K562 (cell line): ENCODE measurements at regions not wholly inside any gene's neighbourhood (a gene's known extent, or its start where the extent isn't known, plus 50 kb on each side); places are given as distances from the start of the nearest gene placed in this dataset.

Experiments
- ATAC-seq: fragments of 200-7000 bp; cut with Tn5 transposase; 3 replicates; pipeline ENCODE4 v1.9.1; 2020; ENCODE audit warnings: moderate library complexity
- BruUV-seq: library from RNA; stranded (reverse); fragments of 400-500 nt; replicated peaks from 2 replicates; lab custom pipeline; 2021; lab: Mats Ljungman, UMichigan
- CTCF ChIA-PET: fragments of 300-600 bp; formaldehyde crosslinking; extraction: SDS; loops from one replicate; lab custom pipeline; 2021; ENCODE audit warnings: low intra/inter-chr PET ratio; lab: Yijun Ruan, JAX
- POLR2A ChIA-PET: fragments of 300-600, 350-650 bp; sonication (Branson Sonifier 250); formaldehyde crosslinking; extraction: SDS; loops from one replicate; lab custom pipeline; 2021; ENCODE audit warnings: antibody characterized with exemption, inconsistent platforms; lab: Yijun Ruan, JAX
- DNase-seq, 4 experiments: peaks; one replicate each; pipeline versions ENCODE4 v3.0.0 to v3.0.0-alpha.2; 2011 to 2018; ENCODE audit warnings: low spot score in 3 of 4, mixed read lengths in 3 of 4; ENCODE audit errors: extremely low read depth in 1 of 4
- FAIRE-seq: peaks from 2 replicates; lab custom pipeline; 2011; peaks lifted over from hg19 to GRCh38; lab: Jason Lieb, UNC
- H2AFZ ChIP-seq: 2 replicates; pipeline ENCODE4 v1.6.0; 2011; ENCODE audit warnings: low read depth, low read length, control low read depth, inconsistent platforms
- H3K27ac ChIP-seq: fragments of 200-600 bp; 3 replicates; pipeline ENCODE4 v1.8.0; 2011; ENCODE audit warnings: low read depth, mild to moderate bottlenecking, control low read depth, inconsistent platforms, low read length, moderate library complexity, mixed read lengths; ENCODE audit errors: extremely low read depth
- H3K27me3 ChIP-seq, 2 experiments: fragments of 300-600 bp in 1 of 2; 2 replicates in 1 of 2; 3 replicates in 1 of 2; pipeline versions ENCODE4 v1.6.0 to v1.8.0; 2011; ENCODE audit warnings: inconsistent platforms in 2 of 2, low read length in 2 of 2, mild to moderate bottlenecking in 1 of 2, mixed read lengths in 1 of 2, moderate library complexity in 1 of 2; ENCODE audit not compliant: control insufficient read depth in 2 of 2, insufficient read depth in 2 of 2
- H3K36me3 ChIP-seq: fragments of 300-600 bp; 3 replicates; pipeline ENCODE4 v1.8.0; 2011; ENCODE audit warnings: mild to moderate bottlenecking, low read length, inconsistent platforms; ENCODE audit not compliant: control insufficient read depth, insufficient read depth
- H3K4me1 ChIP-seq, 2 experiments: fragments of 200-600 bp in 1 of 2; replicated peaks in 1 of 2; 2 replicates in 1 of 2; 3 replicates in 1 of 2; pipeline versions ENCODE4 v1.5.1 to v1.8.0; 2011; ENCODE audit warnings: inconsistent platforms in 2 of 2, low read length in 2 of 2, mild to moderate bottlenecking in 1 of 2, mixed read lengths in 1 of 2, moderate library complexity in 1 of 2; ENCODE audit not compliant: control insufficient read depth in 2 of 2, insufficient read depth in 2 of 2
- H3K4me2 ChIP-seq: 2 replicates; pipeline ENCODE4 v1.6.1; 2011; ENCODE audit warnings: low read length, control low read depth, inconsistent platforms, mixed read lengths; ENCODE audit not compliant: insufficient read depth
- H3K4me3 ChIP-seq: fragments of 200-600 bp; sonication (generic), shearing (Covaris generic); 2 replicates; pipeline ENCODE4 v1.5.1; 2016; ENCODE audit warnings: control low read depth, inconsistent platforms
- H3K79me2 ChIP-seq: fragments of 200-600 bp; 3 replicates; pipeline ENCODE4 v1.8.0; 2011; ENCODE audit warnings: low read length, inconsistent platforms; ENCODE audit not compliant: control insufficient read depth, insufficient read depth
- H3K9ac ChIP-seq, 2 experiments: 2 replicates each; pipeline versions ENCODE4 v1.6.0 to v1.6.1; 2011; ENCODE audit warnings: low read depth in 2 of 2, low read length in 2 of 2, control low read depth in 1 of 2, inconsistent platforms in 1 of 2, mild to moderate bottlenecking in 1 of 2, mixed read lengths in 1 of 2; ENCODE audit not compliant: insufficient read depth in 1 of 2
- H3K9me1 ChIP-seq: one replicate; pipeline ENCODE4 v1.6.0; 2011; ENCODE audit warnings: inconsistent platforms, mild to moderate bottlenecking, low read length, moderate library complexity; ENCODE audit not compliant: control insufficient read depth, insufficient read depth
- H3K9me3 ChIP-seq: replicated peaks from 2 replicates; pipeline ENCODE4 v1.5.1; 2011; ENCODE audit warnings: low read depth, low read length, inconsistent platforms; ENCODE audit not compliant: control insufficient read depth, insufficient read depth
- H4K20me1 ChIP-seq: replicated peaks from 2 replicates; pipeline ENCODE4 v1.6.1; 2011; ENCODE audit warnings: low read length, inconsistent platforms, mixed read lengths; ENCODE audit not compliant: control insufficient read depth, insufficient read depth
- ARID1B ChIP-seq: fragments of 450-650 bp; IDR thresholded peaks from 2 replicates; pipeline ENCODE4 v1.6.1; 2016; ENCODE audit warnings: antibody characterized with exemption, mild to moderate bottlenecking, inconsistent platforms
- BDP1 ChIP-seq: IDR thresholded peaks from 3 replicates; pipeline ENCODE4 v1.6.1; 2011; ENCODE audit not compliant: insufficient read length, insufficient read depth
- BMI1 ChIP-seq: fragments of 150-350 bp; IDR thresholded peaks from 2 replicates; pipeline ENCODE4 v1.6.1; 2014; ENCODE audit warnings: low read length
- NFATC3 ChIP-seq: fragments of 450-650 bp; IDR thresholded peaks from 2 replicates; pipeline ENCODE4 v1.6.1; 2017; ENCODE audit warnings: mild to moderate bottlenecking
- NFE2 ChIP-seq: IDR thresholded peaks from 2 replicates; pipeline ENCODE4 v1.6.1; 2014; ENCODE audit warnings: antibody characterized with exemption, low read depth
- PCBP1 ChIP-seq: fragments of 200-400 bp; formaldehyde crosslinking; IDR thresholded peaks from 2 replicates; pipeline ENCODE4 v1.6.1; 2018; ENCODE audit warnings: mild to moderate bottlenecking, low read depth, low read length; ENCODE audit not compliant: poor library complexity, severe bottlenecking
- SMAD2 ChIP-seq: fragments of 150-350 bp; IDR thresholded peaks from 2 replicates; pipeline ENCODE4 v1.6.1; 2014; ENCODE audit warnings: low read depth, mild to moderate bottlenecking, low read length
- SUPT5H ChIP-seq: fragments of 450-650 bp; IDR thresholded peaks from 2 replicates; pipeline ENCODE4 v1.6.1; 2016
- XRCC3 ChIP-seq: fragments of 450-650 bp; IDR thresholded peaks from 2 replicates; pipeline ENCODE4 v1.6.1; 2017; ENCODE audit warnings: mild to moderate bottlenecking, moderate library complexity
- YBX1 ChIP-seq: fragments of 450-650 bp; IDR thresholded peaks from 2 replicates; pipeline ENCODE4 v1.7.1; 2016; ENCODE audit warnings: mild to moderate bottlenecking
- ZNF121 ChIP-seq: sonication (generic); formaldehyde crosslinking; conservative IDR thresholded peaks from 2 replicates; pipeline ENCODE4 v1.8.0; 2022; ENCODE audit warnings: missing genetic modification reagents
- ZNF263 ChIP-seq: sonication (generic); formaldehyde crosslinking; IDR thresholded peaks from 2 replicates; pipeline ENCODE4 v1.8.0; 2022; ENCODE audit warnings: mild to moderate bottlenecking, missing genetic modification reagents, borderline replicate concordance
- ZNF324 ChIP-seq: fragments of 250-450 bp; sonication (Bioruptor Pico); IDR thresholded peaks from 2 replicates; pipeline ENCODE4 v1.4.0; 2020; ENCODE audit warnings: mild to moderate bottlenecking
- ZNF717 ChIP-seq: fragments of 250-450 bp; sonication (Bioruptor Pico); IDR thresholded peaks from 2 replicates; pipeline ENCODE4 v1.5.0; 2021
- ZNF780A ChIP-seq: fragments of 250-450 bp; sonication (Bioruptor Pico); IDR thresholded peaks from 2 replicates; pipeline ENCODE4 v1.5.0; 2021; ENCODE audit warnings: mild to moderate bottlenecking
- WGBS: fragments of 100-300 bp; shearing (Covaris generic); methylation state at CpG from one replicate; pipeline ENCODE4 v1.1.6; 2016; ENCODE audit warnings: low coverage, mixed read lengths; ENCODE audit not compliant: insufficient coverage; ENCODE audit errors: missing lambda C conversion rate; 5-methylcytosine and 5-hydroxymethylcytosine counted together
- in situ Hi-C: fragments of 300-500 bp; cut with MboI; formaldehyde crosslinking; loops from 4 replicates; pipeline ENCODE4 v1.15.0; 2018; ENCODE audit warnings: inconsistent platforms, mixed read lengths
- intact Hi-C: fragments of 100-400 bp; cut with micrococcal nuclease; formaldehyde crosslinking; loops from 2 replicates; pipeline ENCODE4 v1.14.2; 2022
- TF ChIP-seq, protein P1 (sequence below), 2 experiments: fragments of 250-450 bp in 1 of 2; fragments of 450-650 bp in 1 of 2; sonication (Bioruptor Pico) in 1 of 2; IDR thresholded peaks; 2 replicates each; pipeline versions ENCODE4 v1.6.1 to v1.8.0; 2016 to 2021; ENCODE audit warnings: mild to moderate bottlenecking in 2 of 2, moderate library complexity in 2 of 2, missing compliant biosample characterization in 1 of 2, missing genetic modification characterization in 1 of 2
- TF ChIP-seq, protein P2 (sequence below): fragments of 450-650 bp; IDR thresholded peaks from 2 replicates; pipeline ENCODE4 v1.6.1; 2017; ENCODE audit warnings: mild to moderate bottlenecking, moderate library complexity
- TF ChIP-seq, protein P3 (sequence below): fragments of 450-650 bp; formaldehyde crosslinking; IDR thresholded peaks from 2 replicates; pipeline ENCODE4 v1.4.0; 2020; ENCODE audit warnings: mild to moderate bottlenecking, moderate library complexity
- TF ChIP-seq, protein P4 (sequence below): fragments of 250-450 bp; sonication (Bioruptor Pico); IDR thresholded peaks from 2 replicates; pipeline ENCODE4 v1.5.0; 2021

DNA sequence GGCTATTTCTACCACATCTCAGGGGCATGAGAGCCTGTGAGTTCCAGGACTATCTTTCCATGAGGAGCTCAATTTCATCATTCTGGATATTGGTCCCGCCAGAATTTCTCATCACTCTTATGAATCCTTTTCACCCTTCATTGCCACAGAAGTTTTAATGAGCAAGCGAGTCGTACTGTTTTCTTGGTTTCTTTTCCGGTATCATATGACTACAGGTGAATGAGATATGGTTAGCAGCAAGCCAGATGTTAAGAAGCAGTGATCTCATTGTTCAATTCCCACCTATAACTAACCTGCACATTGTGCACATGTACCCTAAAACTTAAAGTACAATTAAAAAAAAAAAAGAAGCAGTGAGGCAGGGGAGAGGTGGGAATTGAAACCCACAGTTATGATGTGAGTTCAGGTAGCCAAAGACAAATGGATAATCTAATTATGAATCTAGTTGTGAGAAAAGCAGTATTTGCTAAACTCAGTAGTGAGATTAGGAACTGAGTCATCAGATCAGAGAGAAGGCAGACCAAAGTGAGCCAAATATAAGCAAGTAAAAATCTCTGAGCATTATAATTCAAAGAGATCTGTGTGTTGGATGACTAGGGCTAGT is 78.0 kb upstream of the ELOVL5 start:
- no peak overlapping the region for H3K9ac ChIP-seq
- WGBS: 3% methylated on average over 4 of the region's 4 CpGs
- H3K36me3 ChIP-seq: no peaks in the 10 kb centered on the region
- H3K4me3 ChIP-seq: no peak overlapping the region
- no peak overlapping the region for H3K27ac ChIP-seq
- FAIRE-seq (no peak), ATAC-seq (no peak)
- BruUV-seq: no TSS peak
- H3K27me3 ChIP-seq: peaks cover 0 to 6% of the 10 kb centered on the region in 2 experiments; a peak in 3 of 5 replicates
- intact Hi-C loops: no loop called here
- H3K79me2 ChIP-seq: no peaks in the 10 kb centered on the region
- no peak overlapping the region for H3K4me2 ChIP-seq
- TF ChIP-seq, protein P1, sequence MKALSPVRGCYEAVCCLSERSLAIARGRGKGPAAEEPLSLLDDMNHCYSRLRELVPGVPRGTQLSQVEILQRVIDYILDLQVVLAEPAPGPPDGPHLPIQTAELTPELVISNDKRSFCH (CRISPR knock-in tag; IDR thresholded peaks at IDR 0.05): no peak
- TF ChIP-seq, protein P1 (tag; IDR thresholded peaks at IDR 0.05): no peak
- TF ChIP-seq XRCC3 (no peak), BDP1 (no peak), BMI1 (no peak), NFE2 (no peak), ZNF263 (CRISPR knock-in tag) (no peak), SUPT5H (no peak), NFATC3 (no peak), ZNF324 (CRISPR knock-in tag) (no peak), ZNF780A (CRISPR knock-in tag) (no peak), SMAD2 (no peak), PCBP1 (no peak), YBX1 (no peak), ZNF121 (CRISPR knock-in tag) (no peak), ARID1B (no peak), ZNF717 (CRISPR knock-in tag) (no peak)
- TF ChIP-seq, protein P2, sequence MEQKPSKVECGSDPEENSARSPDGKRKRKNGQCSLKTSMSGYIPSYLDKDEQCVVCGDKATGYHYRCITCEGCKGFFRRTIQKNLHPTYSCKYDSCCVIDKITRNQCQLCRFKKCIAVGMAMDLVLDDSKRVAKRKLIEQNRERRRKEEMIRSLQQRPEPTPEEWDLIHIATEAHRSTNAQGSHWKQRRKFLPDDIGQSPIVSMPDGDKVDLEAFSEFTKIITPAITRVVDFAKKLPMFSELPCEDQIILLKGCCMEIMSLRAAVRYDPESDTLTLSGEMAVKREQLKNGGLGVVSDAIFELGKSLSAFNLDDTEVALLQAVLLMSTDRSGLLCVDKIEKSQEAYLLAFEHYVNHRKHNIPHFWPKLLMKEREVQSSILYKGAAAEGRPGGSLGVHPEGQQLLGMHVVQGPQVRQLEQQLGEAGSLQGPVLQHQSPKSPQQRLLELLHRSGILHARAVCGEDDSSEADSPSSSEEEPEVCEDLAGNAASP: no peak
- TF ChIP-seq, protein P3, sequence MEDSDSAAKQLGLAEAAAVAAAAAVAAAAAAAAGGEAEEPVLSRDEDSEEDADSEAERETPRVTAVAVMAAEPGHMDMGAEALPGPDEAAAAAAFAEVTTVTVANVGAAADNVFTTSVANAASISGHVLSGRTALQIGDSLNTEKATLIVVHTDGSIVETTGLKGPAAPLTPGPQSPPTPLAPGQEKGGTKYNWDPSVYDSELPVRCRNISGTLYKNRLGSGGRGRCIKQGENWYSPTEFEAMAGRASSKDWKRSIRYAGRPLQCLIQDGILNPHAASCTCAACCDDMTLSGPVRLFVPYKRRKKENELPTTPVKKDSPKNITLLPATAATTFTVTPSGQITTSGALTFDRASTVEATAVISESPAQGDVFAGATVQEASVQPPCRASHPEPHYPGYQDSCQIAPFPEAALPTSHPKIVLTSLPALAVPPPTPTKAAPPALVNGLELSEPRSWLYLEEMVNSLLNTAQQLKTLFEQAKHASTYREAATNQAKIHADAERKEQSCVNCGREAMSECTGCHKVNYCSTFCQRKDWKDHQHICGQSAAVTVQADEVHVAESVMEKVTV (CRISPR knock-in tag): no peak
- TF ChIP-seq, protein P4, sequence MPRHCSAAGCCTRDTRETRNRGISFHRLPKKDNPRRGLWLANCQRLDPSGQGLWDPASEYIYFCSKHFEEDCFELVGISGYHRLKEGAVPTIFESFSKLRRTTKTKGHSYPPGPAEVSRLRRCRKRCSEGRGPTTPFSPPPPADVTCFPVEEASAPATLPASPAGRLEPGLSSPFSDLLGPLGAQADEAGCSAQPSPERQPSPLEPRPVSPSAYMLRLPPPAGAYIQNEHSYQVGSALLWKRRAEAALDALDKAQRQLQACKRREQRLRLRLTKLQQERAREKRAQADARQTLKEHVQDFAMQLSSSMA (CRISPR knock-in tag): no peak
- TF ChIP-seq, all 486 proteins: peak for 0
- no peak for DNase-seq
- no peaks in the 10 kb centered on the region for H4K20me1 ChIP-seq
- in situ Hi-C loops: loop anchor here (25.0 kb wide), 1 partner anchor 239 kb away; no protein-coding TSS in a partner anchor
- H3K4me1 ChIP-seq: no peaks in the 10 kb centered on the region
- no peaks in the 10 kb centered on the region for H3K9me3 ChIP-seq
- no peak overlapping the region for H2AFZ ChIP-seq
- H3K9me1 ChIP-seq: no peaks in the 10 kb centered on the region
- CTCF ChIA-PET: no interaction called here
- POLR2A ChIA-PET: interaction anchor here (0.8 kb wide), 1 partner anchor 10 kb away, joined by 3 read pairs; no protein-coding TSS in a partner anchor
